HG03342 (cell line): ENCODE measurements at regions not wholly inside any gene's neighbourhood (a gene's known extent, or its start where the extent isn't known, plus 50 kb on each side); places are given as distances from the start of the nearest gene placed in this dataset.
A peak's percentile ranks its signal among the peaks of the same experiment; 100 is the strongest.
"Not testable (repeated sequence)": the region's sequence is repeated elsewhere in the genome, so short reads cannot be mapped to it uniquely, and the experiment has no call there.

Source experiments
- ATAC-seq: cut with Tn5 transposase; IDR thresholded peaks from one replicate; pipeline ENCODE4 v1.9.1; 2021; ENCODE audit warnings: mild to moderate bottlenecking, moderate library complexity; ENCODE audit not compliant: unreplicated experiment

DNA sequence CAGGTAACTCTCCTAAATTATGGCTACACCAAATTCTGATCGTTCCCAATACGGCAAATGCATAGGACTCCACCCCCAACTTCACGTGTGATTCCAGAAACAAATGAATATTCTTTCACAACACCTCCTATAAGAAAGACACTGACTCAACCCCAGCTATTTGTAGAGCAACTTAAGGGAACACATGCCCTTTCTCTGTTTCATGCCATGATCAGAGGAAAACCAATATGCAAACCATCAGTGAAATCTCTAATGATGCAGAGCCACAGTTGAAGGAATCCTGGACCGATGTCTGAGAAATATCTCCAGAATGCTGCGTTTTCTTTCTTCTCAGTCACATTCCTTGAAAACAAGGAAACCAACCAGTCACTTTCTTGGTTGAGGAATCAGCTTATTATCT is 164.2 kb upstream of the PTBP2 start:
- ATAC-seq = no peak

- no peak for ATAC-seq
Observed at GRCh38 chr1:96558635-96559034, 162.9 kb upstream of the PTBP2 start.

GRCh38 chr1:96559181-96559580 is 162.4 kb upstream of the PTBP2 start:
- no peak for ATAC-seq

DNA sequence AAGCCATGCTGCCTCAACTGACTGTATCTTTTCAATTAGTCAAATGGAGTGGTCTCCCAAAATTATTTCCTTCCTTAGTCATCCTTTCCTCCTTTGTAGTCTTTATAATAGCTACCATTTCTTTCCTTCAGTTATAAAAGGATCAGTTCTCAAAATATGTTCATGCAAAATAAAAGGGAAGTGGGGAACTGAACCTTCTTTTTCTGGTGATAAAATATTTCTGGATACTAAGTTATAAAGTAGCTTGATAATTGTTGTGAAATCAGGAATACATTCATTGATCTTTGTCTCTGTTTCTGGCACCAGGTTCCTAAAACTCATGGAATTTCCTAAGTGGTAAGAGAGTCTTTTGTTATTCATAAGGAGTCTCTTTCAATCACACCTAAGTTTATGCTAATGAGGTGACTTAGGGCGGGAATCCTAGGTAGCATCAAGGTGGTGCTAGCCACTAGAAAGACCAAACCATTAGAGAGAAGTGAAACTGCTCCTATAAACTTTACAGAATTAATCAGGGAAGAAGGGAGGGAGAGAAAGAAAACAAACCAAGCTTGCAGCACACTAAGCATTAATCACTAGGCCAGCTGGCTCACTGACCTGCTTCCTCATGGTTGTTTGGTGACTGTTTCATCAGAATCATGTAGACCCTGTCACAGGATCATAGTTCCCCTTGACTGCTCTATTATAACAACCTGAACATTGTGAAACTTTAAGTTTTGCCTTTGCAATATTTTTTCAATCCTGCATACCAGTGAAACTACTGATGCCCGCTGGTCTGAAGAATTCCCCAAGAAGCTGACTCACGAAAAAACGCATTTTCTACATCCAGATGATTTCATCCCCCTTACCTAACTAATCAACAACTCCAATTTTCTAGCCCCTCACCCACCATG is 161.6 kb upstream of the PTBP2 start:
- no peak for ATAC-seq

- no peak for ATAC-seq
Observed at GRCh38 chr1:96562094-96562493, 159.5 kb upstream of the PTBP2 start.

GRCh38 chr1:96564401-96564800 is 157.2 kb upstream of the PTBP2 start:
- not testable (repeated sequence) for ATAC-seq

DNA sequence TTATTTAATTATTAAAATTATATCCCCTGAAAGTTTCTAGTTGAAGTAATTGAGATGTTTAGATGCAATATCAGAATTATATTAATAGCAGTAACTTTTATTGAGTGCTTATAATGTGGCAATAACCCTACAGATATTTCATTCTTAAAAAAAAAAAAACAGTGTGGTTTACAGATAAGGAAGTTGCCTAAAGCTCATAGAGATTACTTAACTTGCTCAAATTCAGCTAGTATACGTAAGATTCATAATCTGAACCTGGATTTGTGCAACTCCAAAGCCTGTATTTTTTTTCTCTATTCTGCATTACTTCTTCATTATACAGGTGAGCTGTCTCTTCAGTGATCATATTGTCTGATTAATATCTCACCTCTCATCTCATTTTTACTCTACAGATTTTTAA is 156.0 kb upstream of the PTBP2 start:
- no peak for ATAC-seq

DNA sequence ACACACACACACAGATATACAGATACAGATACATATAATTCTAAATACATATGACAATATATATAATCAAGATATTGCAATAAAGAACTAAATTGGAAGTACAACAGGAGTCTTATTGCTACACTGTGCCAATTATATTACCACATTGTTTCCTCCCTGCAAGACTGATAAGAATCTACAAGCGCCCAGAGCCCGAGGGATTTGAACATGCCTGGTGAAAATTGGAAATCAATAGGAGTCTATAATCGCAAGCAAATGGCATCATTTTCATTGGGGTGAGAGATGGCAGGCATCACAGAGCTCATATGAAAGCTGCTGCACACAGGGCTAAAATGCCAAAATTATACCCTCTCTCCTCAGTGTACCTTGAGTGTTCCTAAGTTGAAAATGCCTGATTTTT is 152.9 kb upstream of the PTBP2 start:
- no peak for ATAC-seq

DNA sequence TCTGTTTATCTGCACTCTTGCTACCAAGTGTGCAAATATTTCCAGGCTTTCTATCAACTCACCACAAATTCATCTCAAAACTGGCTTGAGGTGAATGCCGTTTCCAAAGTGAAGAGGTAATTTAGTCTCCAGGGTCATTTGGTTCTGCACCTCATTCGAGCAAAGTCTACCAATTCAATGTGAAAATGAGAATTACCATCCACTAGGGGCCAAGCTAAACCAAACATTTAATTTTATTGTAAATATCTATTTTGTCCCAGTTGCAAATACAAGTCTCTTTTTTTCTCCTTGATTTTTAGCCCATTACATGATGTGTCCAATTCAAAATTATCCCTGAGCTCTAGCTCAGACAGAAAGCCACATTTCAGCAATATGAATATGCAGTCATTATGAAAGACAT is 152.3 kb upstream of the PTBP2 start:
- no peak for ATAC-seq

DNA sequence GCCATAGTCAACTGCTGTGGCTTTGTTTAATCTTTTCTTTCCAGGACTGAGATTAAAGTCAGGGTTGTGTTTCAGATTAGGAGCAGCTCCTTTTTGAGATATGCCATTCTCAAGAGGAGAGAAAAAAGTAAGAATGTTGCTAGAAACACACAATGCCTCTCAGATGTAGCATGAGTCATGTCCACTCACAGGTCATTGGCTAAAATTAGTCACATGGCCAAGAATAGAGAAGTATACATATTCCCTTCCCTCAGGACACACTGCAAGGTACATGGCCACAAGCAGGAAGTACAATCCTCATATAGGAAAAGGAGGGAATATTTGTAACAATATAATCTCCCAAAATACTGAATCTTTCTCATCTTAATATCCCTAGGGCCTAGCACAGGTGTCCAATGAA is 141.9 kb upstream of the PTBP2 start:
- no peak for ATAC-seq

DNA sequence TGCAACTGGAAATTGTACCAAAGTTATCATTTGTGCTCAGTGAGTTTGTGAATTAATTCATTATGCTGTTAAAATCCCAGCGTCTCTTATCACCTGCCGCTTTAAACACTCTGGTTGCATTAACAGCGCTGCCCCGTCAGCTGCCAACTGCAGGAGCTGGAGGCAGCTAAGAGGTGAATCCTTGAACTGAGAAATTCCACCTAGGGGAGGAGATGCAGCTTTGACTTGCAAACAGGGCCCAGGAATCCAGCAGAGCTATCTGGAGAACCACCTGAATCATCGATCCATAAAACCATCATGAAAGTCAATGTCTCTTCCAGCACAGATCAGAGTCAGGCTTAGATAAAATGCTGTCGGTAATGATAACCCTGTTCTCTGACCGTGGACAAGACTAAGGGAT is 140.7 kb upstream of the PTBP2 start:
- no peak for ATAC-seq

- no peak for ATAC-seq
Observed at GRCh38 chr1:96581772-96582171, 139.8 kb upstream of the PTBP2 start.

GRCh38 chr1:96583903-96584302 is 137.7 kb upstream of the PTBP2 start:
- ATAC-seq = no peak

- ATAC-seq = no peak
Observed at GRCh38 chr1:96587222-96587621, 134.4 kb upstream of the PTBP2 start.

DNA sequence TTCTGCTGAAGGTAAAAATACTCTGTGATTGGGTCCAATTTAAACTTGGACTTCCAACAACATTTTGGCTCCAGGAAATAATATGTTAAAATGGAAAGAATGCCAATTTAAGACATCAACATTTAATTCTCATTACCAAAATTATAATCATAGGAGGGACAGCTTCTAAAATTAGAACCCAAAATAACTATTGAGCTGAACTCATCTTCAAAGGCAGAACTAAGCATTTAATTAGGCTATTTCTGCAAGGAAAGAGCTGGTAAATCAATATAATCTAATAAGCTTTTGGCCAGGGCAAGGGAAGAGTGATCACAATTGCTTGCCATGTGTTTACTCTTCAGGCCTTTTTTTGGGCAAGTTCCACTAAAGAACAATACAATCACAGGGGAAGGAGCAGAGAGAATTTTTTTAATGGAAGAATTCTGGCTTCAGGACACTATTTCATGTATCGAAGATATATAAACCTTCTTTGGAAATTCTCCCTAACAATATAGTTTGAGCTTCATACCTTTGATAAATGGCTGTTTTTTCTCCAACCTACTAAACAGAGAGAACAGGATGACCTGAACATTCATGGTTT is 133.1 kb upstream of the PTBP2 start:
- ATAC-seq = no peak

- not testable (repeated sequence) for ATAC-seq
Observed at GRCh38 chr1:96595530-96595929, 126.1 kb upstream of the PTBP2 start.

DNA sequence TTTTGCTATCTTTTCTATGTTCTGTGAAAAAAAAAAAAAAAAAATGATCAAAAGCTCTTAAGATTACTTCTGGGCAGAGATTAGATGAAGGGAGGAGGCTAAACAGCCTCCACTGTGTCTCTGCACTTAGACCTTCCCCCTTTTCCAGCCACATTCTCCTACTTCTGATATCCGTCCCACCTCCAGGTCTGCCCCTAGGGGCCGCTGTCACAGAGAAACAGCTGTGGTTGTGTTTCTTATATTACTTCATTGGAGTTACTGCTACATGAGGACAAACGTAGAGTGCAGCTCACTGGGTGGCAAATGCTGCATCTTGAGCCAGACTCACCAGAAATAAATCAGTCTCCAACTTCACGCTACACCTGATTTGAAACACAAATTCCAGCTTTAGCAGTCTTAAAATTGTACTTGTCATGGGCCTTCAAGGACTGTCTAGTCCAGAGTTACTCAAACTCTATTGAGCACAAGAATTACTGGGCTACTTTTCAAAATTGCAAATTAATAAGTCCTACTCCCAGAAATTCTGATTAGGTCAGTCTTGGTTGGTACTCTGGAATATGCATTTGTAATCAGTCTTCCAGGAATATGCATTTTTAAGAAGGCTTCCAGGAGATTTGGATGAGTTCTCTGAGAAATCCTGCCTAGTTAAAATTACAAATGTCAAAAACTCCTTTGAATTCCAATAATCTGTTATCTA is 125.2 kb upstream of the PTBP2 start:
- ATAC-seq = peak; percentile 83

GRCh38 chr1:96597218-96597617 is 124.4 kb upstream of the PTBP2 start:
- ATAC-seq = no peak

- ATAC-seq = no peak
Observed at GRCh38 chr1:96598416-96599168, 123.0 kb upstream of the PTBP2 start.

DNA sequence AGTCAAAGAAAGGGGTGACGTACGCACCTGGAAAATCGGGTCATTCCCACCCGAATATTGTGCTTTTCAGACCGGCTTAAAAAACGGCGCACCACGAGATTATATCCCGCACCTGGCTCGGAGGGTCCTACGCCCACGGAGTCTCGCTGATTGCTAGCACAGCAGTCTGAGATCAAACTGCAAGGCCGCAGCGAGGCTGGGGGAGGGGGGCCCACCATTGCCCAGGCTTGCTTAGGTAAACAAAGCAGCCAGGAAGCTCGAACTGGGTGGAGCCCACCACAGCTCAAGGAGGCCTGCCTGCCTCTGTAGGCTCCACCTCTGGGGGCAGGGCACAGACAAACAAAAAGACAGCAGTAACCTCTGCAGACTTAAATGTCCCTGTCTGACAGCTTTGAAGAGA is 117.0 kb upstream of the PTBP2 start:
- not testable (repeated sequence) for ATAC-seq

GRCh38 chr1:96617375-96617774 is 104.2 kb upstream of the PTBP2 start:
- ATAC-seq = not testable (repeated sequence)
